Stimulated activated CD8-positive, alpha-beta memory T cell treated with anti-CD3 and anti-CD28 coated beads, Interleukin-12 subunit alpha, Interleukin-12 subunit beta, amount 100 ng/mL, for 24 hours (primary cell): ENCODE measurements at regions not wholly inside any gene's neighbourhood (a gene's known extent, or its start where the extent isn't known, plus 50 kb on each side); places are given as distances from the start of the nearest gene placed in this dataset.
"Not testable (repeated sequence)": the region's sequence is repeated elsewhere in the genome, so short reads cannot be mapped to it uniquely, and the experiment has no call there.

ENCODE experiments used
- DNase-seq: peaks from one replicate; pipeline ENCODE4 v3.0.0-alpha.2; 2020; ENCODE audit errors: extremely low read depth

GRCh38 chr4:77220828-77221613 lies 64.0 kb downstream of the CCNG2 start:
- DNase-seq = no peak

- DNase-seq = no peak
These were observed 68.0 kb downstream of the CCNG2 start for GRCh38 chr4:77225022-77225421.

- no peak for DNase-seq
These were observed 70.1 kb downstream of the CCNG2 start for GRCh38 chr4:77226939-77227705.

- no peak for DNase-seq
These were observed 72.4 kb downstream of the CCNG2 start for GRCh38 chr4:77229433-77229832.

- no peak for DNase-seq
These were observed 75.6 kb downstream of the CCNG2 start for GRCh38 chr4:77232653-77233052.

- no peak for DNase-seq
These were observed 78.4 kb downstream of the CCNG2 start for GRCh38 chr4:77235289-77235854.

GRCh38 chr4:77236806-77237205 lies 79.8 kb downstream of the CCNG2 start:
- DNase-seq = no peak

GRCh38 chr4:77240469-77241066 lies 83.6 kb downstream of the CCNG2 start:
- DNase-seq = peak; percentile 12

- no peak for DNase-seq
These were observed 91.8 kb downstream of the CCNG2 start for GRCh38 chr4:77248805-77249204.

GRCh38 chr4:77251751-77252150 lies 94.7 kb downstream of the CCNG2 start:
- no peak for DNase-seq

- no peak for DNase-seq
These were observed 106.2 kb downstream of the CCNG2 start for GRCh38 chr4:77263247-77263646.

- not testable (repeated sequence) for DNase-seq
These were observed 107.0 kb downstream of the CCNG2 start for GRCh38 chr4:77263976-77264375.

- no peak for DNase-seq
These were observed 107.8 kb downstream of the CCNG2 start for GRCh38 chr4:77264826-77265225.

- no peak for DNase-seq
These were observed 111.1 kb downstream of the CCNG2 start for GRCh38 chr4:77268108-77268507.

GRCh38 chr4:77269505-77269904 lies 112.5 kb downstream of the CCNG2 start:
- no peak for DNase-seq

- no peak for DNase-seq
These were observed 116.4 kb downstream of the CCNG2 start for GRCh38 chr4:77273412-77273811.

- not testable (repeated sequence) for DNase-seq
These were observed 122.1 kb downstream of the CCNG2 start for GRCh38 chr4:77279114-77279513.

- DNase-seq = no peak
These were observed 125.3 kb downstream of the CCNG2 start for GRCh38 chr4:77282305-77282704.

GRCh38 chr4:77284036-77284435 lies 127.0 kb downstream of the CCNG2 start:
- no peak for DNase-seq

GRCh38 chr4:77286906-77287305 lies 129.9 kb downstream of the CCNG2 start:
- DNase-seq = no peak

- no peak for DNase-seq
These were observed 136.4 kb downstream of the CCNG2 start for GRCh38 chr4:77293426-77293825.

- DNase-seq = not testable (repeated sequence)
These were observed 144.0 kb downstream of the CCNG2 start for GRCh38 chr4:77300996-77301395.
